Stimulated activated CD8-positive, alpha-beta memory T cell treated with anti-CD3 and anti-CD28 coated beads, Interleukin-4, amount 100 ng/mL, for 48 hours (primary cell): ENCODE measurements at regions not wholly inside any gene's neighbourhood (a gene's known extent, or its start where the extent isn't known, plus 50 kb on each side); places are given as distances from the start of the nearest gene placed in this dataset.

ENCODE experiments used
- DNase-seq: peaks from one replicate; pipeline ENCODE4 v3.0.0-alpha.2; 2020

DNA sequence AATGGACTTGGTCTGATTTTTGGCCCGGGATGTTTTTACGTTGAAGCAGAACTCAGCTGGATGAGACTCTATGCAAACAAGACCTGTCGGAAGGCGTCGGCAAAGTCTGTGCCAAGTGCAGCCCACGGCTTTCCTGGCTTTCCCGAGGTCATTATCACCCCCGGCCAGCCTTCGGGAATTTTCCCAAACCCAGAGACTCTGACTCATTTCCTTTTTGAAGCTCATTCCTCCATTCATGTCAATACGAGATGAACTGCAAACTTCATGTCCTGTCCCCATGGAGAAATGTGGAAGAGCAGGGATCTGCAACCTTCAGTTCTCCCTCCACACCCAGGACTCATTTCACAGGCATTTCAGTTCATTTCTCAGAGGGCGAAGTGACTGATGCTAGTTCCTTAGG, 95.3 kb downstream of the IRX2 start:
- no peak for DNase-seq

- DNase-seq, result no peak
These were observed 97.5 kb downstream of the IRX2 start for GRCh38 chr5:2653991-2654390.

DNA sequence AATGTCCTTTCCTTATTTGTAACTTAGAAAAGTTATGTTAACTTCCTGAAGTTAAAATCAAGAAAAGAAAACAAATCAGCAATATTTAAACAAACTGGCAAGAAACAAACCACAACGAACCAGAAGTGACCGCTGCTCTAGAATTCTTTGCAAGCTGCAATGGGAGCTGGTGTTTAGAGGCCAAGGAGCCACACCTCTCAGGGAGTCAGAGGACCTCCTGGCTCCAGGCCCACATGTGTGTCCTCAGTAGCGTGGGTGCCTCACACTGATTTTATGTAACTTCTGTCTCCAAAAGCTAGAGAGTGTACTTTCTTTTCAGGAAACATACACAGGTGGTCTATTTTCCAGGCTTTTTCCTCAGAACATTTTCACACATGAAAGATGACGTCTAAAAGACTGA, 100.4 kb downstream of the IRX2 start:
- no peak for DNase-seq

GRCh38 chr5:2642684-2643345, 108.7 kb downstream of the IRX2 start:
- no peak for DNase-seq

- no peak for DNase-seq
These were observed 110.8 kb downstream of the IRX2 start for GRCh38 chr5:2640717-2641116.

GRCh38 chr5:2639425-2639824, 112.1 kb downstream of the IRX2 start:
- DNase-seq, result no peak

- DNase-seq, result no peak
These were observed 116.9 kb downstream of the IRX2 start for GRCh38 chr5:2634399-2635176.

DNA sequence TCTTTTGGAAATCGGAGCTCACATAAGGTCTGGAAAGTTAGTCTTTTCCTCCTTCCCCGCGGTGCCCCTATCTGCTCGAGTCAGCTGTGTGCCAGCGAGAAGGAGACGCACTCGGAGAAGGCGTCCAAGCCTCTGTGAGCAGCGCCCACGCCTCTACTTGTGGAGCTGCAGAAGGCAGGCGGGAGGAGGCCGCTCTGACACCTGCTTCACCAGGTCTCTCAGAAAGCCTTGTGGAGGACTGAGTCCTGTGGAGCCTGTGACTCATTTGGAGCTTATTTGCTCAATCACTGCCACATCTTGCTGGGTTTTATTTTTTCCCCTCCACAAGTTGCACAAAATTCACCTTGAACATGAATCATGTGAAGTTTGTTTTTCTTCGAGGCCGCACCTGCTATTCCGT, 117.5 kb downstream of the IRX2 start:
- no peak for DNase-seq

DNA sequence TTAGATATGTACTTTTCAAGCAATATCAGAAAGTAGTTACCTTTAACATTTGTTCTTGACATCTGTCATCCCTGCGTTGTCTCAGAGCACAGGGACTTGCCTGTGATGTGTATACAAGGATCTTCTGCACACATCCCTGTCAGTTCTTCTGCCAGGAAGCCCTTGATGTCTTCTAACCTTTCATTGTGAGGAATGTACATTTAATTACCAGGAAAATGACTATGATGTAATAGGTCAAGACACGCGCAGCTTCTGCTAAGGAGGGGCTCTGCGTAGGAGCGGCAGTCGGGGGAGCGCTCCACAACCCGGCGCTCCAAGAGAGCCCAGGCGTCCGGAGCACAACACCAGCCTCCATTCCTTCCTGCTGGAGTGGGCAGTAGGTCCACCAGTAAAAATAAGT, 119.7 kb downstream of the IRX2 start:
- no peak for DNase-seq

DNA sequence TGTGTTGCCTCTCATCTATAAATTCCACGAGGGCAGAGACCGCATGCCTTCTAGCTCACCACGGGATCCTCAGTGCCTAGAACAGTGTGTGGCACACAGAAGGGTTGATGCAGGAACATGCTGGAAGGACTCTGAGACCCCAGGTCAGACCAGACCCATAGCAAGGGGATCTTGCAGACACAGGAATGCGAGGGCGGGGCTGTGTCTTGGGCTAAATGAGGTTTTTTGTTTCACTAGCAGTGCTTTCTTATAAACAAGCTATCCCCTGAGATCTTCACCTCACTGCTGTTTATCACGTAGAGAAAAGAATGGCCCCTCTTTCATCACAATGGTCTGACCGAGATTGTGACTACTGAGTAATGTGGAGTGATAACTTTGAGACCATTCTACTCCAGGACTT, 122.4 kb downstream of the IRX2 start:
- DNase-seq, result no peak

DNA sequence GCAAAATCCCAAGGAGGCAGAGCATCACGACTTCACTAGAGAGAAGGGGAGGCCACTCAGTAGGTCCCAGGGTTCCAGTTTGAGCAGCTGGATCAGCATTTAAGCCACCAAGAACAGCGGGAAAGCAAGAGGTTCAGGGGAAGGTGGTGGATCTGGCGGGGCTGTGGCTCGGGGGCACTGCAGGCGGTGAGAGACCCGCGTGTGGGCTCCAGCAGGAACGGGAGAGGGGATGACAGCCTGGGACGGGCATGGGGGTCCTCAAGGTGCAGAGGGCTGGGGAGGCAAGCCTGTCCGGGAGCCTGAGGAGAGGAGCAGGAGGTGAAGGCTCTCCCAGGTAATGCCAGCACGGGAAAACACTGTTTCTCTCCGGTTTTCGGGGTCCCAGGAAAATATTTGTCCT, 123.6 kb downstream of the IRX2 start:
- no peak for DNase-seq

DNA sequence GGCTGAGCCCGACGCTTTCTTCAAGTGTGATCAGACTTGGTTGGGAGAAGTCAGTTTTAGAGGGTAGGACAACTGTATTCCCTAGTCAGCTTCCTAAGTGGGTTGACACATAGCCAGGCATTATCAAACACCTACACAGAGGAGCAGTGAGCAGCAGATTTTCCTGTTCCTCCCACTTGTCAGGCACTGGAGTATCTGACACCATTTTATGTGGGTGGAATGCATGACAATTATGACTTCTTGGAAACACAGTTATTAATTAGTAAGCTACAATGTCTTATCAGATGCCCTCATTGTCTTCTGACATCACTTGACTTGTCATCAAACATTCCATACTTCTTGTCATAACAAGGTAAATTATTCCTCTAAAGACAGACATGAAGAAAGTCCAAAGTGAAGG, 124.9 kb downstream of the IRX2 start:
- DNase-seq, result no peak

- no peak for DNase-seq
These were observed 128.6 kb downstream of the IRX2 start for GRCh38 chr5:2622866-2623265.

- no peak for DNase-seq
These were observed 129.8 kb downstream of the IRX2 start for GRCh38 chr5:2621631-2622030.

DNA sequence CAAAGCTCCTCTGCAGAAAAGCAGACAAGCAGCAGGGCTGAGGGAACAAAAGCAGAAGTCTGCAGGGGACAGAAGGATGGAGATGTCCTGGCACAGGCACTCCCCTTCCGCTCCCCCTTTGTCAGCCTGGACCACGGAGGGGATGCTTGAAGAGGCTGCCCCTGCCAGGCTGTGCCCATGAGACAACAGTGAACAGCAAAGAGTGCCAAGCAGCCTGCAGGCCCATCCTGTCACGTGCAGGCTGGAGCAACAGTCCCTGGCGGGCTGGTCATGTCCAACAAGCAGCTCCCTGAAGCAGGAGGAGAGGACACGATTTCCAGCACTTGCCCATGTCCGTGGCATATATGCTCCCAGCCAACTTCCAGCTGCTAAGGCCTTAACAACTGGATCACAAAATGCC, 132.3 kb downstream of the IRX2 start:
- DNase-seq, result no peak

GRCh38 chr5:2617461-2617860, 134.0 kb downstream of the IRX2 start:
- no peak for DNase-seq

GRCh38 chr5:2615917-2616316, 135.6 kb downstream of the IRX2 start:
- DNase-seq, result no peak

DNA sequence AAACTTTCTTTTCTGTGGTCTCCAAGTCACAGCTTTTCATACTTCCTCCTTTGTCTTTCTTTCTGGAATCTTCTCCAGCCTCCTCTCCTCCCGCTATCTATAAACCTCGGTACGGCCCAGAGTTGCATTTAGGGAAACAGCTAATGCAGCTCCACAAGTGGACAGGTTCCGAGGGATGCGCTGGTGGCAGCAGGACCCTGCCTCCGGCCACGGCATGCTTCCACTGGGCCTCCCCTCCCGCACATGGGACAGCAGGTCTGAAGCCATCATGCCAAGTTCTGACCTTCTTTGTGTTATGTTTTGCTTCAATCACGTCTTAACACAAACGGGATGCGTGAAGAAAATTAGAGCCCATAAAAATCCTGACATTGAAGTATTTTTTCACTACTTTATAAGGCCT, 136.9 kb downstream of the IRX2 start:
- DNase-seq, result no peak

DNA sequence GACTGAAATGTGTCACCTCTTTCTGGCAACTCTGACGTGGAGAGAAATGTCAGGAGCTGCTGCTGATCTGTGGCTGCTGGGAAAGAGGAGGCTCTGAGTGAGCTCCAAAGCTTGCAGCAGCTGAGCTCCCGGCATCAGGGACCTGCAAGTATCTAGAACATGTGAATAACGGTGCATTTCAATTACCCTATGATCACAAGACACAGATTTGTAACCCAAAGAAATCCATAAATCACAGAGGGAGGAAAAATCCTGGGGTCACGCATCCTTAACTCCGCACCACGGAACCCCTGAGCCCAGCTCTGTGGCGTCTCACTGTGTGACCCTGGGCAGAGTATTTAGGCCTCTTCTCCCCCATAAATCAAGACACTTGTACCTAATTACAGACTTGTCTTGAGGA, 139.8 kb downstream of the IRX2 start:
- no peak for DNase-seq

DNA sequence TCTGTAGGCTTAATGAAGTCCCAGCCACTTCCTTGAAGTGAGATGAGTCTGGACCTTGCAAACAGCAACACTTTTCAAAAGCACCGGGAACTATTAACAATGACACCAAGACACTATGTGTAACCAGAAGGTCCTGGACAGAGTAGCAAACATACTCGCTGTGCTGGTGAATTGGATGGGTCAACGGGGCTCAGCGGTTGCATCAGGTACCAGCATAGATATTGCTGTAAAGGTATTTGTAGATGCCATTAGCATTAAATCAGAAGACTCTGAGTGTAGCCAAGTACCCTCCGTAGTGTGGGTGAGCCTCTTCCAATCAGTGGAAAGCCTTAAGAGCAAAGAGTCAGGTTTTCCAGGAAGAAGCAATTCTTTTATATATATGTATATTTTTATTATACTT, 140.5 kb downstream of the IRX2 start:
- no peak for DNase-seq

DNA sequence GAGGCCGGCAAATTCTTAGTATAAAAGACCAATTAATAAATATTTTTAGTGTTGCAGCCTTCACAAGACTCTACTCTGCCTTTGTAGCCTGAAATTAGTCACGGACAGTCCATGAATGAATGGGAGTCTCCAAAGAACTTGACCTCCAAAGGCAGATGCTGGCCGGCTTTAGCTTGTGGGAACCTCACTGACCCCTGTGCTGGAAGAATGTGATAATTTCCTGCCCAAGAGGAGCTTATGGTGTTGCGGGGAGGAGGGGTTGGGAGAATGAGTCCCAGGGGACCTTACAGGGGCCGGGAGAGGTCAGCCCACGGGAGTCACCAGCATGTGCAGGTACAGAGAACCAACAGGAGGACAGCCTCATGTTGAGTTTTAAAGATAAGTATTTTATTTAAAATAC, 143.1 kb downstream of the IRX2 start:
- no peak for DNase-seq

DNA sequence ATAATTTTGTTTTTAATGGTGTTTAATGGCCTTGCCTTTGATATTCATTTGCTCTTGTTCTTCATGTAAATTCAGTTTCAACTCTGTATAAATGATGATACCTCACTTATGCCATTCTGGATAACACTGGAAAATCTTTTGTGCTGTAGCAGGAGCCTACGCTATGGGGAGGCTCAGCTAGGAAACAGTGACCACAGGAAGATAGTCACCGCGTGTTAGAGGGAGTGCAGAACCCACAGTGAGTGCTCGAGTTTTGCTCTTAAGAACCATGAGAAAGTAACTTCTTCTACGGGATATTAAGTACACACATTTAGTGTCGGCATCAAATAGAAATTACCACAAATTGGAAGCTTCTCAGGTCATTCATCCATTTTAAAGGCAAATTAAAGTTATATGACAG, 143.9 kb downstream of the IRX2 start:
- DNase-seq, result no peak

- no peak for DNase-seq
These were observed 148.3 kb downstream of the IRX2 start for GRCh38 chr5:2603272-2603575.

DNA sequence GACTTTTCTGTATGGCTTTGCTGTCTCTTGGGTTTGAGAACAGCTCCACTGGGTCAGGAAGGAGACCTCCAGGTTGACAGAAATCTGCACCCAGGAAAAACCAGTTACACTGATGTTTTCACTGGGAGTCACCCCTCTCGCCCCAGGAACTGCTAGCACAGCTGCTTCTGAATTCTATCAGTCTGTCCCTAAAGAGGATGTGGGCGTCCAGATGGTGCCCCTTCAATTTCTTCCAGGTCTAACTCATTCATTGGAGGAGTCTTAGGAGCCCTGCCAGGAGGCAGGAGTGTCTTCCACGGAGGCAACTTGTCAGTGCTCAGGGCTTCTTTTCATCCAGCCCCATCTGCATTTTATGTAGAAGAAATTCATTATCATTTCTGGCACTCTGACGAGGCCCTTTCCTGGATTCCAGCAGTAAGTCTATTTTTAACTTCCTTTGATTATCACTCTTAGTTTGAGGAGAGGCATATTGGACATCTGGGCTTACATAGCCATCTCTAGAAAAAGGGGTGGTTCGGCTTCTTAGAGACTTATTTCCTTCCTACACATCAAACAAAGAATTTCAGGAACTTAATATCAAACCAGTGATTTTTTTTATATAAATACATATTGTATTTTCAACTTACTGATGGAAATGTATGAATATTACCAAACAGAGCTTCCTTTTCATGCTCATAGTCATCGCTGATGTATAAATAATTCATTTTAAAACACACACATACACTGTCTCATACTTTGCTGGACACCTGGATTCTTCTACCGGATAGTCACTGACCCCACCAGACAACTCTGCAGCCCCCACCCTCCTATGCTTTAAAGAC, 148.8 kb downstream of the IRX2 start:
- DNase-seq, result no peak
